GM12892 (cell line): ENCODE measurements at regions not wholly inside any gene's neighbourhood (a gene's known extent, or its start where the extent isn't known, plus 50 kb on each side); places are given as distances from the start of the nearest gene placed in this dataset.

Experiments
- POLR2A ChIP-seq: IDR thresholded peaks from 2 replicates; pipeline ENCODE4 v1.6.1; 2011; ENCODE audit warnings: low read depth, low read length, control low read depth
- POLR2AphosphoS5 ChIP-seq: IDR thresholded peaks from 2 replicates; pipeline ENCODE4 v1.6.1; 2011; ENCODE audit warnings: low read depth, low read length, control low read depth
- TAF1 ChIP-seq: IDR thresholded peaks from 2 replicates; pipeline ENCODE4 v1.6.1; 2011; ENCODE audit warnings: low read depth, mild to moderate bottlenecking, control low read depth, low read length, borderline replicate concordance

DNA sequence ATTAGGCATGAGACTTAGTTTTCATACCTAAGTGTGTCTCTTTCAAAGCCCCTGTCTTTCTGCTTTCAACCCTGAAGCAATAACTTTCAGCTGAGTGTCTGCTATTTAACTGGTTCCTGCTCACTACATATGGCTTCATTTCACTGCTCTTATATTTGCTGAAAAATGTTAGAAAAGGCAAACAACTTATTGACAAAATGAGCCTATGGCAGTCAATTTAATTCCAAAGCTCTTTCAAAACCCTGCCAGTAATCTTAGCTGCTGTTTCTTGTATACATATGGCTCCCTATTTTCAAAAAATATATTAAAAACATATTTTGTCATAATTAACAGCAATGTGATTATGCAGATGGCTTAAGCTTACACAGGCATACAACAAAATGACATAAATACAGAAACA is 334.1 kb upstream of the MGAT4C start:
- TF ChIP-seq POLR2AphosphoS5 (no peak), POLR2A (no peak), TAF1 (no peak)
